ENCODE measurements at regions not wholly inside any gene's neighbourhood (a gene's known extent, or its start where the extent isn't known, plus 50 kb on each side); places are given as distances from the start of the nearest gene placed in this dataset.
A peak's percentile ranks its signal among the peaks of the same experiment; 100 is the strongest.

- intact Hi-C loops (cut with DNase I): no loop called here
- no peak for DNase-seq
These were observed 255.1 kb downstream of the PTPRC start for GRCh38 chr1:198893763-198894444.

GRCh38 chr1:198901266-198901665, 262.4 kb downstream of the PTPRC start:
- intact Hi-C loops (cut with DNase I): no loop called here
- DNase-seq: peak in 5 of 42 donors; percentile 10 to 57 (median 27)

- DNase-seq: peak in 1 of 42 donors; percentile 47
- intact Hi-C loops (cut with DNase I): no loop called here
These were observed 263.8 kb downstream of the PTPRC start for GRCh38 chr1:198902655-198903054.

GRCh38 chr1:198903203-198903602, 264.4 kb downstream of the PTPRC start:
- peak; percentile 34 to 92 (median 75) for DNase-seq
- intact Hi-C loops (cut with DNase I): no loop called here

- intact Hi-C loops (cut with DNase I): no loop called here
- DNase-seq: no peak
These were observed 264.8 kb downstream of the PTPRC start for GRCh38 chr1:198903621-198904020.

- DNase-seq: no peak
- intact Hi-C loops (cut with DNase I): no loop called here
These were observed 265.5 kb downstream of the PTPRC start for GRCh38 chr1:198904321-198904720.

GRCh38 chr1:198906739-198907422, 268.0 kb downstream of the PTPRC start:
- intact Hi-C loops (cut with DNase I): no loop called here

GRCh38 chr1:198907423-198907746, 268.5 kb downstream of the PTPRC start:
- intact Hi-C loops (cut with DNase I): no loop called here

More at GRCh38 chr1:198906739-198907422, 268.0 kb downstream of the PTPRC start:
- no peak for DNase-seq

GRCh38 chr1:198908995-198909394, 270.2 kb downstream of the PTPRC start:
- no peak for DNase-seq

More at GRCh38 chr1:198907423-198907746, 268.5 kb downstream of the PTPRC start:
- DNase-seq: no peak

GRCh38 chr1:198909973-198910372, 271.1 kb downstream of the PTPRC start:
- intact Hi-C loops (cut with DNase I): no loop called here
- DNase-seq: no peak

More at GRCh38 chr1:198908995-198909394, 270.2 kb downstream of the PTPRC start:
- intact Hi-C loops (cut with DNase I): no loop called here

GRCh38 chr1:198910816-198911215, 272.0 kb downstream of the PTPRC start:
- intact Hi-C loops (cut with DNase I): no loop called here
- no peak for DNase-seq

GRCh38 chr1:198912046-198912445, 273.2 kb downstream of the PTPRC start:
- DNase-seq: no peak
- intact Hi-C loops (cut with DNase I): no loop called here

- intact Hi-C loops (cut with DNase I): no loop called here
- DNase-seq: no peak
These were observed 274.8 kb downstream of the PTPRC start for GRCh38 chr1:198913667-198914066.

GRCh38 chr1:198915327-198916231, 276.7 kb downstream of the PTPRC start:
- no peak for DNase-seq
- intact Hi-C loops (cut with DNase I): no loop called here

GRCh38 chr1:198917226-198917625, 278.4 kb downstream of the PTPRC start:
- intact Hi-C loops (cut with DNase I): no loop called here
- DNase-seq: no peak

GRCh38 chr1:198918920-198919319, 280.1 kb downstream of the PTPRC start:
- DNase-seq: no peak
- intact Hi-C loops (cut with DNase I): no loop called here

GRCh38 chr1:198919667-198920398, 281.0 kb downstream of the PTPRC start:
- intact Hi-C loops (cut with DNase I): no loop called here
- DNase-seq: no peak

GRCh38 chr1:198922638-198923430, 284.0 kb downstream of the PTPRC start:
- intact Hi-C loops (cut with DNase I): no loop called here
- no peak for DNase-seq
